HUES6 (cell line): ENCODE measurements at regions not wholly inside any gene's neighbourhood (a gene's known extent, or its start where the extent isn't known, plus 50 kb on each side); places are given as distances from the start of the nearest gene placed in this dataset.

ENCODE experiments used
- H3K27ac ChIP-seq: 2 replicates; pipeline ENCODE4 v1.7.0; 2013; ENCODE audit warnings: low read depth, mild to moderate bottlenecking, low read length, inconsistent platforms
- H3K27me3 ChIP-seq: 2 replicates; pipeline ENCODE4 v1.6.1; 2013; ENCODE audit warnings: low read length; ENCODE audit not compliant: control insufficient read depth, insufficient read depth
- H3K36me3 ChIP-seq: 2 replicates; pipeline ENCODE4 v1.6.1; 2013; ENCODE audit warnings: low read length; ENCODE audit not compliant: control insufficient read depth, insufficient read depth
- H3K4me1 ChIP-seq: 2 replicates; pipeline ENCODE4 v1.6.1; 2013; ENCODE audit warnings: low read length; ENCODE audit not compliant: control insufficient read depth, insufficient read depth
- H3K4me3 ChIP-seq: 2 replicates; pipeline ENCODE4 v1.5.1; 2013; ENCODE audit warnings: low read depth, low read length
- H3K9ac ChIP-seq: one replicate; pipeline ENCODE4 v1.6.1; 2013; ENCODE audit warnings: mild to moderate bottlenecking, low read length
- H3K9me3 ChIP-seq: 2 replicates; pipeline ENCODE4 v1.6.1; 2013; ENCODE audit warnings: low read depth, low read length; ENCODE audit not compliant: control insufficient read depth, insufficient read depth

DNA sequence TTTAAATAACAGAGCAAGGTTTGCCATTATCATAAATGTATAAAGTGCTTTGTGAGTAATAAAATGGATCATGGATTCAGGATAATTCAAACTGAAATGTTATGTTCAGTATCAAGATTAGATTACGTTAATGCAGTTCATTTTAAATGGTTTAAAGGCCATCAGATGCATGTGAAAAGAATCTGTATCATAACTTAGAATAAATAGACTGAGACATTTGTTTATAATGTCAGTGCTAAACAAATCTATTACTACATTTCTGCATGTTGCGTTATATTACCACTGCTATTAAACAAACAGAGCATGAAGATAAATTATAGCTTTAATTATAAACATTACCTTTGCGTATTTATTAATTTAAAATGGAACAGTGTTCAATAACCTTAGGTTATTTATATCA, 160.2 kb downstream of the TOX3 start:
- H3K9me3 ChIP-seq = no peaks in the 10 kb centered on the region
- peaks cover 12% of the 10 kb centered on the region for H3K4me1 ChIP-seq
- H3K36me3 ChIP-seq = no peaks in the 10 kb centered on the region
- no peaks in the 10 kb centered on the region for H3K27me3 ChIP-seq
- no peak overlapping the region for H3K9ac ChIP-seq
- H3K27ac ChIP-seq = no peak overlapping the region
- H3K4me3 ChIP-seq = no peak overlapping the region

GRCh38 chr16:52384378-52384777, 162.6 kb downstream of the TOX3 start:
- Histone ChIP-seq H3K9me3 (no peaks in the 10 kb centered on the region), H3K36me3 (no peaks in the 10 kb centered on the region), H3K9ac (no peak overlapping the region), H3K27ac (no peak overlapping the region), H3K4me3 (no peak overlapping the region), H3K27me3 (no peaks in the 10 kb centered on the region), H3K4me1 (peaks cover 12% of the 10 kb centered on the region)

- H3K36me3 ChIP-seq = no peaks in the 10 kb centered on the region
- no peak overlapping the region for H3K9ac ChIP-seq
- H3K4me1 ChIP-seq = peaks cover 12% of the 10 kb centered on the region
- no peak overlapping the region for H3K4me3 ChIP-seq
- H3K9me3 ChIP-seq = no peaks in the 10 kb centered on the region
- no peak overlapping the region for H3K27ac ChIP-seq
- no peaks in the 10 kb centered on the region for H3K27me3 ChIP-seq
Observed at GRCh38 chr16:52383640-52384292, 163.2 kb downstream of the TOX3 start.

GRCh38 chr16:52383119-52383518, 163.8 kb downstream of the TOX3 start:
- no peaks in the 10 kb centered on the region for H3K27me3 ChIP-seq

GRCh38 chr16:52379551-52379950, 167.4 kb downstream of the TOX3 start:
- Histone ChIP-seq H3K4me1 (peaks cover 12% of the 10 kb centered on the region), H3K27me3 (no peaks in the 10 kb centered on the region), H3K27ac (no peak overlapping the region), H3K9me3 (no peaks in the 10 kb centered on the region), H3K4me3 (no peak overlapping the region), H3K9ac (no peak overlapping the region), H3K36me3 (no peaks in the 10 kb centered on the region)

More at GRCh38 chr16:52383119-52383518, 163.8 kb downstream of the TOX3 start:
- Histone ChIP-seq H3K4me1 (peaks cover 12% of the 10 kb centered on the region), H3K9me3 (no peaks in the 10 kb centered on the region), H3K9ac (no peak overlapping the region), H3K27ac (no peak overlapping the region), H3K4me3 (no peak overlapping the region), H3K36me3 (no peaks in the 10 kb centered on the region)

DNA sequence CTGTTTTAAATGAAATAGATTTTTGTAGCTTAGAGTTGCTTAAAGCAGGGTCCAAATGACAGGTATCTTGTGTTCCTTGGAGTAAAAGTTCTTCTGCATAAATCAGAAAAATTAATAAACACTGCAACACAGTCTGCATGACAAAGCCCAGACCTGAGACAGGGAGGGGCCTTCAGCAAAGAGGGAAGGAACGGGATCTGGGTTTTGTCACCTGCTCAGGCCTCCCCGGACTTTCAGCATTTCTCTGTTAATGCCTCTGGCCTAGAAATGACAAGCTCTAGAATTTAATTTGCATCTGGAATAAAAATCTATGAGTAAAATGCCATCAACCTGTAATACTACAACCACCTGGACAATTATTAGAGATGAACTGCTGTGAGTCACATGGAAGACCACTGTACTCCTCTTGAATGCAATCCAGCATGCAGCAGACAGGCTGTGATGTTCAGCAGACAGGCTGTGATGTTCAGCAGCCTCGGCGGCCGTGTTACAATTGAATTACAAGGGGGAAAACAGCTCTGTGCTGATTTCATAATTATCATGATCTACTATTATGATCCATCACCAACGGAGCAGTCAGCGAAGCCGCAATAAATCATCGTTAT, 170.2 kb downstream of the TOX3 start:
- Histone ChIP-seq H3K27me3 (no peaks in the 10 kb centered on the region), H3K4me3 (no peak overlapping the region), H3K27ac (no peak overlapping the region), H3K36me3 (no peaks in the 10 kb centered on the region), H3K4me1 (no peaks in the 10 kb centered on the region), H3K9me3 (peaks cover 13% of the 10 kb centered on the region), H3K9ac (no peak overlapping the region)

- Histone ChIP-seq H3K27me3 (no peaks in the 10 kb centered on the region), H3K4me1 (no peaks in the 10 kb centered on the region), H3K27ac (no peak overlapping the region), H3K9ac (no peak overlapping the region), H3K9me3 (peaks cover 13% of the 10 kb centered on the region), H3K36me3 (no peaks in the 10 kb centered on the region), H3K4me3 (no peak overlapping the region)
Observed at GRCh38 chr16:52372313-52372712, 174.6 kb downstream of the TOX3 start.

- Histone ChIP-seq H3K9me3 (peaks cover 13% of the 10 kb centered on the region), H3K27ac (no peak overlapping the region), H3K9ac (no peak overlapping the region), H3K4me3 (no peak overlapping the region), H3K4me1 (no peaks in the 10 kb centered on the region), H3K36me3 (no peaks in the 10 kb centered on the region), H3K27me3 (no peaks in the 10 kb centered on the region)
Observed at GRCh38 chr16:52368859-52369258, 178.1 kb downstream of the TOX3 start.

DNA sequence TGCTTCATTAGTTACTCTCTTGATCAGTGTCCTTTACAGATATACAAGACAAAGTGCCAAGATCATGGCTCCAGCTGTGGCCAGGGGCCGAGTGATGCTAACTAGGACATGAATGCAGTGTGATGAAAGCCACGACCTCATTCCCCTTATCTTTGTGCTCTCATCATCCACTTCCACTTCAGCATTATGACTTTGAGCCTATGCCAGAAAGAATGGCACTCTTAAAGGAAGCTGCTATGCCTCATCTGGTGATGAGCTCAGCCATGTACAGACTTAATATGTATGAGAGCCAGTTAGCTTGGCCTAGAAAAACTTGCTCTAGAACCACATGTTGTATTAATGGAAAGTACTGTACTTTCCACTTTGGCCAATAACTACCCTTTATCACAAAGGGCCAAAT, 179.1 kb downstream of the TOX3 start:
- Histone ChIP-seq H3K9ac (no peak overlapping the region), H3K36me3 (no peaks in the 10 kb centered on the region), H3K27me3 (no peaks in the 10 kb centered on the region), H3K9me3 (peaks cover 4% of the 10 kb centered on the region; the same call in 1 of the 2 replicates), H3K4me3 (no peak overlapping the region), H3K27ac (no peak overlapping the region), H3K4me1 (no peaks in the 10 kb centered on the region)

DNA sequence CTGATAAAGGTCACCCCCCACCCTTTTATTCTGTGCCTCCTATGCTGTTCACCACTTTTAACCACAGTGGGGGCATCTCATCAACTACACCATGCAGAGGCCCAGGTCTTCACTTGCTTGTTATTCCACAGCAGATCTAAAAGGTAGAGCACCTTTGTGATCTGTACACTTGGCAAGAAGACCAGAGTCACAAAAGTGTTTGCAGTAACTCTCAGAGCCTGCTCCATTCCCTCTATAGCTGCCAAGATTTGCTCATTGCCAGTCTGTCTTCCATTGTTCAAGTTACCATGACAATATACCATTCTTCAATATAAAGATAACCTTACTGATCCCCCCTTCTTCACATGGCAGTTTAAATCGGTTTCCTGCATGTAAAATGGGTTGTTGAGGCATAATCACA, 180.0 kb downstream of the TOX3 start:
- Histone ChIP-seq H3K4me1 (no peaks in the 10 kb centered on the region), H3K27ac (no peak overlapping the region), H3K4me3 (no peak overlapping the region), H3K9ac (no peak overlapping the region), H3K9me3 (no peaks in the 10 kb centered on the region), H3K27me3 (no peaks in the 10 kb centered on the region), H3K36me3 (no peaks in the 10 kb centered on the region)

GRCh38 chr16:52364500-52364899, 182.4 kb downstream of the TOX3 start:
- Histone ChIP-seq H3K9me3 (no peaks in the 10 kb centered on the region), H3K27ac (no peak overlapping the region), H3K4me1 (no peaks in the 10 kb centered on the region), H3K9ac (no peak overlapping the region), H3K27me3 (no peaks in the 10 kb centered on the region), H3K36me3 (no peaks in the 10 kb centered on the region), H3K4me3 (no peak overlapping the region)
